VCaP (cell line): ENCODE measurements at regions not wholly inside any gene's neighbourhood (a gene's known extent, or its start where the extent isn't known, plus 50 kb on each side); places are given as distances from the start of the nearest gene placed in this dataset.

Experiments
- H3K27ac ChIP-seq: fragments of 450-650 bp; 2 replicates; pipeline ENCODE4 v1.5.1; 2017
- CTCF ChIP-seq: fragments of 450-650 bp; conservative IDR thresholded peaks from 2 replicates; pipeline ENCODE4 v1.5.1; 2017; ENCODE audit warnings: mild to moderate bottlenecking, moderate library complexity

GRCh38 chr11:109604481-109605400 lies 182.8 kb downstream of the C11orf87 start:
- no peak overlapping the region for H3K27ac ChIP-seq
- TF ChIP-seq CTCF, result no peak

GRCh38 chr11:109606256-109606655 lies 184.3 kb downstream of the C11orf87 start:
- no peak overlapping the region for H3K27ac ChIP-seq
- no peak for TF ChIP-seq CTCF

- H3K27ac ChIP-seq, result no peak overlapping the region
- TF ChIP-seq CTCF, result no peak
These were observed 187.6 kb downstream of the C11orf87 start for GRCh38 chr11:109609454-109610185.

- no peak for TF ChIP-seq CTCF
- H3K27ac ChIP-seq, result no peak overlapping the region
These were observed 190.5 kb downstream of the C11orf87 start for GRCh38 chr11:109612496-109612895.

- no peak overlapping the region for H3K27ac ChIP-seq
- TF ChIP-seq CTCF, result no peak
These were observed 197.5 kb downstream of the C11orf87 start for GRCh38 chr11:109619498-109619897.

- TF ChIP-seq CTCF, result no peak
- H3K27ac ChIP-seq, result no peak overlapping the region
These were observed 207.7 kb downstream of the C11orf87 start for GRCh38 chr11:109629734-109630133.

- TF ChIP-seq CTCF, result no peak
These were observed 219.6 kb downstream of the C11orf87 start for GRCh38 chr11:109641549-109641948.

More at GRCh38 chr11:109641549-109641948, 219.6 kb downstream of the C11orf87 start:
- no peak overlapping the region for H3K27ac ChIP-seq
